NCI-H2029 (cell line): ENCODE measurements at regions not wholly inside any gene's neighbourhood (a gene's known extent, or its start where the extent isn't known, plus 50 kb on each side); places are given as distances from the start of the nearest gene placed in this dataset.
"Not testable (repeated sequence)": the region's sequence is repeated elsewhere in the genome, so short reads cannot be mapped to it uniquely, and the experiment has no call there.

Source experiments
- DNase-seq: peaks from one replicate; lab custom pipeline; 2025; lab: John Stamatoyannopoulos, UW

GRCh38 chr10:117457932-117458331 lies 82.7 kb upstream of the PDZD8 start:
- no peak for DNase-seq

GRCh38 chr10:117457071-117457810 lies 82.0 kb upstream of the PDZD8 start:
- DNase-seq = no peak

- DNase-seq = no peak
Observed at GRCh38 chr10:117455346-117455745, 80.1 kb upstream of the PDZD8 start.

- DNase-seq = no peak
Observed at GRCh38 chr10:117454502-117454901, 79.3 kb upstream of the PDZD8 start.

GRCh38 chr10:117453484-117453883 lies 78.2 kb upstream of the PDZD8 start:
- not testable (repeated sequence) for DNase-seq

- no peak for DNase-seq
Observed at GRCh38 chr10:117450940-117451339, 75.7 kb upstream of the PDZD8 start.

- no peak for DNase-seq
Observed at GRCh38 chr10:117449636-117450035, 74.4 kb upstream of the PDZD8 start.

- DNase-seq = no peak
Observed at GRCh38 chr10:117448802-117449201, 73.6 kb upstream of the PDZD8 start.

GRCh38 chr10:117445992-117446391 lies 70.8 kb upstream of the PDZD8 start:
- no peak for DNase-seq

- DNase-seq = no peak
Observed at GRCh38 chr10:117444497-117445040, 69.3 kb upstream of the PDZD8 start.

GRCh38 chr10:117443686-117444041 lies 68.4 kb upstream of the PDZD8 start:
- DNase-seq = no peak

- DNase-seq = peak; percentile 24
Observed at GRCh38 chr10:117442944-117443685, 67.9 kb upstream of the PDZD8 start.

- no peak for DNase-seq
Observed at GRCh38 chr10:117442521-117442920, 67.3 kb upstream of the PDZD8 start.

GRCh38 chr10:117441812-117442443 lies 66.7 kb upstream of the PDZD8 start:
- DNase-seq = no peak

- DNase-seq = no peak
Observed at GRCh38 chr10:117441361-117441760, 66.1 kb upstream of the PDZD8 start.

- no peak for DNase-seq
Observed at GRCh38 chr10:117439243-117439912, 64.1 kb upstream of the PDZD8 start.

GRCh38 chr10:117432866-117433265 lies 57.6 kb upstream of the PDZD8 start:
- DNase-seq = no peak

- no peak for DNase-seq
Observed at GRCh38 chr10:117431160-117431559, 55.9 kb upstream of the PDZD8 start.

- not testable (repeated sequence) for DNase-seq
Observed at GRCh38 chr10:117430535-117430934, 55.3 kb upstream of the PDZD8 start.

GRCh38 chr10:117429643-117430265 lies 54.5 kb upstream of the PDZD8 start:
- no peak for DNase-seq

GRCh38 chr10:117427356-117427755 lies 52.1 kb upstream of the PDZD8 start:
- DNase-seq = no peak
